PC-9 (cell line): ENCODE measurements at regions not wholly inside any gene's neighbourhood (a gene's known extent, or its start where the extent isn't known, plus 50 kb on each side); places are given as distances from the start of the nearest gene placed in this dataset.

Experiments used
- BruUV-seq: library from RNA; stranded (reverse); fragments of 400-500 nt; replicated peaks from 2 replicates; lab custom pipeline; 2021; lab: Mats Ljungman, UMichigan
- CTCF ChIA-PET: fragments of 300-600 bp; sonication (Branson Sonifier 250); formaldehyde crosslinking; loops from one replicate; lab custom pipeline; 2022; ENCODE audit warnings: antibody characterized with exemption; lab: Charles Lee
- POLR2A ChIA-PET: fragments of 300-600 bp; sonication (Branson Sonifier 250); formaldehyde crosslinking; loops from one replicate; lab custom pipeline; 2022; ENCODE audit warnings: antibody characterized with exemption; ENCODE audit not compliant: unreplicated experiment; lab: Charles Lee
- DNase-seq, 2 experiments: peaks; one replicate each; pipeline versions ENCODE4 v3.0.0 to v3.0.0-alpha.2; 2015 to 2022; ENCODE audit warnings: mixed read lengths in 1 of 2
- H2AFZ ChIP-seq: fragments of 200-600 bp; sonication (generic); 2 replicates; pipeline ENCODE4 v1.8.1; 2017; ENCODE audit warnings: antibody characterized with exemption
- H3F3A ChIP-seq: fragments of 200-600 bp; sonication (generic); 2 replicates; pipeline ENCODE4 v1.8.1; 2017; ENCODE audit warnings: antibody characterized with exemption, mild to moderate bottlenecking, low read depth; ENCODE audit not compliant: insufficient read depth
- H3K27ac ChIP-seq: fragments of 200-600 bp; sonication (generic); 2 replicates; pipeline ENCODE4 v1.6.1; 2016; ENCODE audit warnings: mixed run types
- H3K27me3 ChIP-seq: fragments of 200-600 bp; sonication (generic); 2 replicates; pipeline ENCODE4 v1.6.1; 2016; ENCODE audit warnings: low read depth, mixed run types; ENCODE audit not compliant: insufficient read depth
- H3K36me3 ChIP-seq: fragments of 200-600 bp; sonication (generic); 2 replicates; pipeline ENCODE4 v1.6.1; 2016; ENCODE audit warnings: low read depth, mixed run types
- H3K4me1 ChIP-seq: fragments of 200-600 bp; sonication (generic); replicated peaks from 2 replicates; pipeline ENCODE4 v1.6.1; 2016; ENCODE audit warnings: mixed run types; ENCODE audit not compliant: insufficient read depth
- H3K4me2 ChIP-seq: fragments of 200-600 bp; sonication (generic); 2 replicates; pipeline ENCODE4 v1.6.1; 2017; ENCODE audit warnings: mixed run types
- H3K4me3 ChIP-seq: fragments of 200-600 bp; sonication (generic); 2 replicates; pipeline ENCODE4 v1.6.1; 2016; ENCODE audit warnings: mixed run types
- H3K79me2 ChIP-seq: fragments of 200-600 bp; sonication (generic); 2 replicates; pipeline ENCODE4 v1.6.1; 2017; ENCODE audit warnings: low read depth, mixed run types
- H3K9me2 ChIP-seq: fragments of 200-600 bp; sonication (generic); 2 replicates; pipeline ENCODE4 v1.8.1; 2017; ENCODE audit warnings: mild to moderate bottlenecking; ENCODE audit not compliant: insufficient read depth
- H3K9me3 ChIP-seq: fragments of 200-600 bp; sonication (generic); 2 replicates; pipeline ENCODE4 v1.8.1; 2016; ENCODE audit warnings: low read depth; ENCODE audit not compliant: insufficient read depth
- H4K20me1 ChIP-seq: fragments of 200-600 bp; sonication (generic); 2 replicates; pipeline ENCODE4 v1.8.1; 2017; ENCODE audit not compliant: insufficient read depth
- EZH2 ChIP-seq: fragments of 200-600 bp; sonication (generic); IDR thresholded peaks from 2 replicates; pipeline ENCODE4 v1.8.0; 2017; ENCODE audit warnings: antibody characterized with exemption, low read depth
- intact Hi-C: fragments of 100-400 bp; cut with micrococcal nuclease; formaldehyde crosslinking; loops from one replicate; pipeline ENCODE4 v1.10.0; 2022; ENCODE audit not compliant: unreplicated experiment
- TF ChIP-seq, protein P1 (sequence below): fragments of 200-600 bp; sonication (generic); conservative IDR thresholded peaks from 2 replicates; pipeline ENCODE4 v1.6.1; 2017; ENCODE audit warnings: mixed run types, antibody characterized with exemption, mild to moderate bottlenecking, moderate library complexity

DNA sequence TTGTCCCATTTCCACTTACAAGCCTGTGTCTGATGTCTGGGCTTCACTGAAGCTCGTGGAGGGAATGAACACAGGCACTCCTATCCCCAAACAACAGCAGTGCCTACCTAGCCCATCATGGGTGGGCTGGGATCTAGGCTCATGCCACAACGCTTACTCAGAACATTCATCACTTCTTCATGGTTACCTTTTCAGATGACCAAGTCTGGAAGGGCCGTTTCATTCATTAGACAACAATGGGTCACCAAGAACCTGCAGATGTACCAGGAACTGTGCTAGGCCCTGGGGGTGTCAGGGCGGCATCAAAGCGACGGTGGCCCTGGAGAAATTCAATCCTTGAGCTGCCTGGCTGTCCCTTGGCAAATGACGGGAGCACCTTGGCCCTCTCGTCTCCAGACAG lies 64.9 kb upstream of the FZD10 start:
- Histone ChIP-seq H4K20me1 (no peaks in the 10 kb centered on the region), H3F3A (no peaks in the 10 kb centered on the region), H3K27me3 (peaks cover 47% of the 10 kb centered on the region; the same call in 1 of the 2 replicates), H3K4me2 (no peak overlapping the region), H3K36me3 (no peaks in the 10 kb centered on the region), H3K9me2 (no peaks in the 10 kb centered on the region), H3K27ac (no peak overlapping the region), H2AFZ (no peak overlapping the region), H3K4me1 (no peaks in the 10 kb centered on the region), H3K4me3 (no peak overlapping the region), H3K79me2 (no peaks in the 10 kb centered on the region), H3K9me3 (no peaks in the 10 kb centered on the region)
- no peak for DNase-seq
- ChIA-PET POLR2A (no interaction called here), CTCF (no interaction called here)
- intact Hi-C loops, result no loop called here
- no peak for TF ChIP-seq EZH2
- TF ChIP-seq, protein P1, sequence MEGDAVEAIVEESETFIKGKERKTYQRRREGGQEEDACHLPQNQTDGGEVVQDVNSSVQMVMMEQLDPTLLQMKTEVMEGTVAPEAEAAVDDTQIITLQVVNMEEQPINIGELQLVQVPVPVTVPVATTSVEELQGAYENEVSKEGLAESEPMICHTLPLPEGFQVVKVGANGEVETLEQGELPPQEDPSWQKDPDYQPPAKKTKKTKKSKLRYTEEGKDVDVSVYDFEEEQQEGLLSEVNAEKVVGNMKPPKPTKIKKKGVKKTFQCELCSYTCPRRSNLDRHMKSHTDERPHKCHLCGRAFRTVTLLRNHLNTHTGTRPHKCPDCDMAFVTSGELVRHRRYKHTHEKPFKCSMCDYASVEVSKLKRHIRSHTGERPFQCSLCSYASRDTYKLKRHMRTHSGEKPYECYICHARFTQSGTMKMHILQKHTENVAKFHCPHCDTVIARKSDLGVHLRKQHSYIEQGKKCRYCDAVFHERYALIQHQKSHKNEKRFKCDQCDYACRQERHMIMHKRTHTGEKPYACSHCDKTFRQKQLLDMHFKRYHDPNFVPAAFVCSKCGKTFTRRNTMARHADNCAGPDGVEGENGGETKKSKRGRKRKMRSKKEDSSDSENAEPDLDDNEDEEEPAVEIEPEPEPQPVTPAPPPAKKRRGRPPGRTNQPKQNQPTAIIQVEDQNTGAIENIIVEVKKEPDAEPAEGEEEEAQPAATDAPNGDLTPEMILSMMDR, result no peak
- no TSS peak for BruUV-seq

DNA sequence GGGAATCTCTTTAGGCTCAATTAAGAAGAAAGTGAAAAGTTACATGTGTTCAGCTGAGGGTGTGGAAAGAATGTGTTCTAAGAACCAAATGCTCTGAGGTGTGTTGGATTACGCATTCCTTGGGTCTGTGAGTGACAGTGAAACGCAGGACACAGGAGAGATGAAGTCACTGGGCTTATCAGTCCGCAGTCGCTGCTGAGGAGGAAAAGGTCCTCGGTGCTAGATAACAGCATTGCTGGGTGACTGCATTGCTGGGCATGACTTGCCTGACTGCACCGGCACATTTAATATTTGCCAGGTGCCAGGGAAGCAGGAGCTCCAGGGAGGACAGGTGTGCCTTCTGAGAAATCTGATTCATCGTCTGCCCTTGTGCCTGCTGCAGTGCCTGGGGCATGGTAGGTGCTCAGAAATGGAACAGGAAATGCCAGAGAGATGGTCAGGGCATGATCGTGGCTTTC lies 64.4 kb upstream of the FZD10 start:
- no peaks in the 10 kb centered on the region for H3K4me1 ChIP-seq
- no TSS peak for BruUV-seq
- no peak overlapping the region for H3K4me2 ChIP-seq
- no peaks in the 10 kb centered on the region for H3K9me3 ChIP-seq
- no peak overlapping the region for H3K27ac ChIP-seq
- intact Hi-C loops, result no loop called here
- no peak for DNase-seq
- H3K27me3 ChIP-seq, result peaks cover 45% of the 10 kb centered on the region; the same call in 1 of the 2 replicates
- ChIA-PET CTCF (no interaction called here), POLR2A (no interaction called here)
- H4K20me1 ChIP-seq, result no peaks in the 10 kb centered on the region
- no peaks in the 10 kb centered on the region for H3F3A ChIP-seq
- H3K4me3 ChIP-seq, result no peak overlapping the region
- H2AFZ ChIP-seq, result no peak overlapping the region
- no peak for TF ChIP-seq EZH2
- TF ChIP-seq, protein P1, result no peak
- no peaks in the 10 kb centered on the region for H3K9me2 ChIP-seq
- H3K79me2 ChIP-seq, result no peaks in the 10 kb centered on the region
- no peaks in the 10 kb centered on the region for H3K36me3 ChIP-seq

DNA sequence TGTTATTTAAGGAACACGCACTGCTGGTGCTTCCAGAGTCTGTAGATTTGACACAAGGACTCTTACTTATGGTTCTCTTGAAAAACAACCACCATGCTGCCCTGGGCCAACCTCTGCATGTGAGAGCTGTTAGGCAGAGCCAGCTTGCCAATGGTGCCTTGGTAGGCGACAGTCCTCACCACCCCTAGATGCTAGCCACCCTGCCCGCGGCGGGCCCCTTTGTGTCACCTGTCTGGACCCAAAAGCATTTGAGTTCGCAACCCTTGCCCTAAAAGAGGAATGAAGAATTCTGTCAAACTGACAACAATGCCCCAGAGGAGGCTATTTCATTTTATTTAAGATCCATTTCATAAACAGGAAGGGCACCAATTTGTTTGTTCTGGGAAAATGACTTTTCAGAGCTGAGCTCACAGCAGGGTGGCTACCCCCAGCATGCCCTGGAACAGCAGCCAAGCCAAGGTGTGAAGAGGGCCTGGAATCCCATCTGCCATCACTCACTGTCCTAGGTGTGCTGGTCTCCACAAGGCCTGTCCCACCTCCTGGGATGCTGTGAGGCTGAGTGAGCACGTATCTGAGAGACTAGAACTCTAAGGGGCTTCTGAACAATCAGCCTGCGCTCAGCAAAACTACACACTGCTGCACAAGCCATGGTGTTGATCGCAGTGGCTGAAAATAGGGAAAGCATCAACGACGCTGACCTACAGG lies 63.8 kb upstream of the FZD10 start:
- no peak overlapping the region for H3K27ac ChIP-seq
- no peaks in the 10 kb centered on the region for H3F3A ChIP-seq
- intact Hi-C loops, result no loop called here
- no peaks in the 10 kb centered on the region for H3K4me1 ChIP-seq
- H3K4me3 ChIP-seq, result no peak overlapping the region
- H3K36me3 ChIP-seq, result no peaks in the 10 kb centered on the region
- H4K20me1 ChIP-seq, result no peaks in the 10 kb centered on the region
- no peaks in the 10 kb centered on the region for H3K9me3 ChIP-seq
- H3K9me2 ChIP-seq, result no peaks in the 10 kb centered on the region
- no TSS peak for BruUV-seq
- CTCF ChIA-PET, result no interaction called here
- no peak for TF ChIP-seq EZH2
- TF ChIP-seq, protein P1, result no peak
- H3K27me3 ChIP-seq, result peaks cover 48% of the 10 kb centered on the region
- H3K79me2 ChIP-seq, result no peaks in the 10 kb centered on the region
- POLR2A ChIA-PET, result no interaction called here
- no peak overlapping the region for H3K4me2 ChIP-seq
- no peak overlapping the region for H2AFZ ChIP-seq
- DNase-seq, result no peak
